K562 (cell line): ENCODE measurements at regions not wholly inside any gene's neighbourhood (a gene's known extent, or its start where the extent isn't known, plus 50 kb on each side); places are given as distances from the start of the nearest gene placed in this dataset.

Experiments
- ATAC-seq: fragments of 200-7000 bp; cut with Tn5 transposase; 3 replicates; pipeline ENCODE4 v1.9.1; 2020; ENCODE audit warnings: moderate library complexity
- BruUV-seq: library from RNA; stranded (reverse); fragments of 400-500 nt; replicated peaks from 2 replicates; lab custom pipeline; 2021; lab: Mats Ljungman, UMichigan
- CTCF ChIA-PET: fragments of 300-600 bp; formaldehyde crosslinking; extraction: SDS; loops from one replicate; lab custom pipeline; 2021; ENCODE audit warnings: low intra/inter-chr PET ratio; lab: Yijun Ruan, JAX
- POLR2A ChIA-PET: fragments of 300-600, 350-650 bp; sonication (Branson Sonifier 250); formaldehyde crosslinking; extraction: SDS; loops from one replicate; lab custom pipeline; 2021; ENCODE audit warnings: antibody characterized with exemption, inconsistent platforms; lab: Yijun Ruan, JAX
- DNase-seq, 4 experiments: peaks; one replicate each; pipeline versions ENCODE4 v3.0.0 to v3.0.0-alpha.2; 2011 to 2018; ENCODE audit warnings: low spot score in 3 of 4, mixed read lengths in 3 of 4; ENCODE audit errors: extremely low read depth in 1 of 4
- FAIRE-seq: peaks from 2 replicates; lab custom pipeline; 2011; peaks lifted over from hg19 to GRCh38; lab: Jason Lieb, UNC
- H2AFZ ChIP-seq: 2 replicates; pipeline ENCODE4 v1.6.0; 2011; ENCODE audit warnings: low read depth, low read length, control low read depth, inconsistent platforms
- H3K27ac ChIP-seq: fragments of 200-600 bp; 3 replicates; pipeline ENCODE4 v1.8.0; 2011; ENCODE audit warnings: low read depth, mild to moderate bottlenecking, control low read depth, inconsistent platforms, low read length, moderate library complexity, mixed read lengths; ENCODE audit errors: extremely low read depth
- H3K27me3 ChIP-seq, 2 experiments: fragments of 300-600 bp in 1 of 2; 2 replicates in 1 of 2; 3 replicates in 1 of 2; pipeline versions ENCODE4 v1.6.0 to v1.8.0; 2011; ENCODE audit warnings: inconsistent platforms in 2 of 2, low read length in 2 of 2, mild to moderate bottlenecking in 1 of 2, mixed read lengths in 1 of 2, moderate library complexity in 1 of 2; ENCODE audit not compliant: control insufficient read depth in 2 of 2, insufficient read depth in 2 of 2
- H3K36me3 ChIP-seq: fragments of 300-600 bp; 3 replicates; pipeline ENCODE4 v1.8.0; 2011; ENCODE audit warnings: mild to moderate bottlenecking, low read length, inconsistent platforms; ENCODE audit not compliant: control insufficient read depth, insufficient read depth
- H3K4me1 ChIP-seq, 2 experiments: fragments of 200-600 bp in 1 of 2; replicated peaks in 1 of 2; 2 replicates in 1 of 2; 3 replicates in 1 of 2; pipeline versions ENCODE4 v1.5.1 to v1.8.0; 2011; ENCODE audit warnings: inconsistent platforms in 2 of 2, low read length in 2 of 2, mild to moderate bottlenecking in 1 of 2, mixed read lengths in 1 of 2, moderate library complexity in 1 of 2; ENCODE audit not compliant: control insufficient read depth in 2 of 2, insufficient read depth in 2 of 2
- H3K4me2 ChIP-seq: 2 replicates; pipeline ENCODE4 v1.6.1; 2011; ENCODE audit warnings: low read length, control low read depth, inconsistent platforms, mixed read lengths; ENCODE audit not compliant: insufficient read depth
- H3K4me3 ChIP-seq: fragments of 200-600 bp; sonication (generic), shearing (Covaris generic); 2 replicates; pipeline ENCODE4 v1.5.1; 2016; ENCODE audit warnings: control low read depth, inconsistent platforms
- H3K79me2 ChIP-seq: fragments of 200-600 bp; 3 replicates; pipeline ENCODE4 v1.8.0; 2011; ENCODE audit warnings: low read length, inconsistent platforms; ENCODE audit not compliant: control insufficient read depth, insufficient read depth
- H3K9ac ChIP-seq, 2 experiments: 2 replicates each; pipeline versions ENCODE4 v1.6.0 to v1.6.1; 2011; ENCODE audit warnings: low read depth in 2 of 2, low read length in 2 of 2, control low read depth in 1 of 2, inconsistent platforms in 1 of 2, mild to moderate bottlenecking in 1 of 2, mixed read lengths in 1 of 2; ENCODE audit not compliant: insufficient read depth in 1 of 2
- H3K9me1 ChIP-seq: one replicate; pipeline ENCODE4 v1.6.0; 2011; ENCODE audit warnings: inconsistent platforms, mild to moderate bottlenecking, low read length, moderate library complexity; ENCODE audit not compliant: control insufficient read depth, insufficient read depth
- H3K9me3 ChIP-seq: replicated peaks from 2 replicates; pipeline ENCODE4 v1.5.1; 2011; ENCODE audit warnings: low read depth, low read length, inconsistent platforms; ENCODE audit not compliant: control insufficient read depth, insufficient read depth
- H4K20me1 ChIP-seq: replicated peaks from 2 replicates; pipeline ENCODE4 v1.6.1; 2011; ENCODE audit warnings: low read length, inconsistent platforms, mixed read lengths; ENCODE audit not compliant: control insufficient read depth, insufficient read depth
- CBFA2T3 ChIP-seq: fragments of 450-650 bp; IDR thresholded peaks from 2 replicates; pipeline ENCODE4 v1.6.1; 2017
- CHD4 ChIP-seq: fragments of 200-600 bp; sonication (generic); IDR thresholded peaks from 3 replicates; pipeline ENCODE4 v1.6.1; 2012; ENCODE audit warnings: low read depth, mild to moderate bottlenecking, mixed read lengths, low read length, inconsistent platforms; ENCODE audit not compliant: insufficient read depth, insufficient replicate concordance, poor library complexity, severe bottlenecking
- DDX20 ChIP-seq: fragments of 450-650 bp; IDR thresholded peaks from 2 replicates; pipeline ENCODE4 v1.6.1; 2016; ENCODE audit warnings: missing genetic modification characterization, low read depth, mild to moderate bottlenecking, missing compliant biosample characterization, moderate library complexity
- HCFC1 ChIP-seq: IDR thresholded peaks from 2 replicates; pipeline ENCODE4 v1.6.1; 2012; ENCODE audit warnings: low read depth, low read length, improper control_type of control experiment
- HDAC3 ChIP-seq: fragments of 450-650 bp; IDR thresholded peaks from 2 replicates; pipeline ENCODE4 v1.6.1; 2018; ENCODE audit warnings: borderline replicate concordance, mild to moderate bottlenecking, moderate library complexity; ENCODE audit not compliant: partially characterized antibody
- HOXB6 ChIP-seq: fragments of 250-450 bp; sonication (Bioruptor Pico); IDR thresholded peaks from 2 replicates; pipeline ENCODE4 v1.5.1; 2022; ENCODE audit warnings: mild to moderate bottlenecking, borderline replicate concordance
- KLF1 ChIP-seq: fragments of 450-650 bp; IDR thresholded peaks from 2 replicates; pipeline ENCODE4 v1.6.1; 2016; ENCODE audit warnings: missing genetic modification characterization, missing compliant biosample characterization
- MIER1 ChIP-seq: fragments of 450-650 bp; IDR thresholded peaks from 2 replicates; pipeline ENCODE4 v1.6.1; 2016; ENCODE audit warnings: antibody characterized with exemption, mild to moderate bottlenecking, low read depth
- SMAD2 ChIP-seq: fragments of 150-350 bp; IDR thresholded peaks from 2 replicates; pipeline ENCODE4 v1.6.1; 2014; ENCODE audit warnings: low read depth, mild to moderate bottlenecking, low read length
- TFAM ChIP-seq: fragments of 250-450 bp; sonication (Bioruptor Pico); conservative IDR thresholded peaks from 2 replicates; pipeline ENCODE4 v1.5.0; 2021; ENCODE audit warnings: mild to moderate bottlenecking, moderate library complexity
- ZBTB8A ChIP-seq: fragments of 450-650 bp; IDR thresholded peaks from 2 replicates; pipeline ENCODE4 v1.6.1; 2018; ENCODE audit warnings: mild to moderate bottlenecking, moderate library complexity; ENCODE audit not compliant: partially characterized antibody
- ZNF217 ChIP-seq: sonication (generic); formaldehyde crosslinking; IDR thresholded peaks from 2 replicates; pipeline ENCODE4 v1.8.0; 2022; ENCODE audit warnings: mild to moderate bottlenecking, missing genetic modification reagents
- ZNF444 ChIP-seq: fragments of 250-450 bp; sonication (Bioruptor Pico); IDR thresholded peaks from 2 replicates; pipeline ENCODE4 v1.4.0; 2020; ENCODE audit warnings: mild to moderate bottlenecking, moderate library complexity
- ZNF707 ChIP-seq: fragments of 250-450 bp; sonication (Bioruptor Pico); conservative IDR thresholded peaks from 2 replicates; pipeline ENCODE4 v1.8.0; 2022; ENCODE audit warnings: inconsistent platforms, mild to moderate bottlenecking, moderate library complexity
- WGBS: fragments of 100-300 bp; shearing (Covaris generic); methylation state at CpG from one replicate; pipeline ENCODE4 v1.1.6; 2016; ENCODE audit warnings: low coverage, mixed read lengths; ENCODE audit not compliant: insufficient coverage; ENCODE audit errors: missing lambda C conversion rate; 5-methylcytosine and 5-hydroxymethylcytosine counted together
- in situ Hi-C: fragments of 300-500 bp; cut with MboI; formaldehyde crosslinking; loops from 4 replicates; pipeline ENCODE4 v1.15.0; 2018; ENCODE audit warnings: inconsistent platforms, mixed read lengths
- intact Hi-C: fragments of 100-400 bp; cut with micrococcal nuclease; formaldehyde crosslinking; loops from 2 replicates; pipeline ENCODE4 v1.14.2; 2022
- TF ChIP-seq, protein P1 (sequence below): fragments of 450-650 bp; IDR thresholded peaks from 2 replicates; pipeline ENCODE4 v1.7.1; 2018; ENCODE audit warnings: mild to moderate bottlenecking, low read depth; ENCODE audit not compliant: partially characterized antibody

DNA sequence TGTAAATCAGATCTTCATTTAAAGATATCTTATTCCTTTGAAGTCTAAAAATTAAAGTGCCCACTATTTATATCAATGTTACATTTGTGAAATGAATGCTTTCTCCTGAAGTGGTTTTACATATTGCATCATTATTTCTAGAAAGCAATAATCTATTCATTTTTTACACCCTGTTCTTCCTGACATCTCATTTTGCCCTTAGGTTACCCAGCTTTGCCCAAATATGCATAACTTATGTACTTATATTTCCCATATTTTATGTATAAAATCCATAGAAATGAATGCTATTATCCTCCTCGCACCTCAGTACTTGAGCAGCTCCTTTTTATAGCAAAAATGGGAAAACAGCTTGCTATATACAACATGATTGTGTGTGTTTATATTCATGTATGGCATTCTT is 396.5 kb upstream of the DSEL start:
- no peak for ATAC-seq
- DNase-seq, result no peak
- in situ Hi-C loops, result no loop called here
- BruUV-seq, result no TSS peak
- no peaks in the 10 kb centered on the region for H3K9me3 ChIP-seq
- CTCF ChIA-PET, result no interaction called here
- WGBS, result 0% methylated on average over 1 of the region's 1 CpG
- POLR2A ChIA-PET, result no interaction called here
- intact Hi-C loops, result no loop called here
- H3K36me3 ChIP-seq, result no peaks in the 10 kb centered on the region
- no peak for FAIRE-seq
- H3K9me1 ChIP-seq, result no peaks in the 10 kb centered on the region
- no peak overlapping the region for H3K4me3 ChIP-seq
- H4K20me1 ChIP-seq, result no peaks in the 10 kb centered on the region
- H3K4me1 ChIP-seq, result no peaks in the 10 kb centered on the region
- no peak overlapping the region for H3K9ac ChIP-seq
- H2AFZ ChIP-seq, result no peak overlapping the region
- TF ChIP-seq CBFA2T3, result no peak
- no peak for TF ChIP-seq DDX20 (tag)
- TF ChIP-seq HCFC1, result no peak
- no peak for TF ChIP-seq MIER1
- TF ChIP-seq CHD4, result no peak
- TF ChIP-seq ZBTB8A, result no peak
- TF ChIP-seq ZNF217 (CRISPR knock-in tag), result no peak
- no peak for TF ChIP-seq HOXB6 (CRISPR knock-in tag)
- no peak for TF ChIP-seq ZNF444
- no peak for TF ChIP-seq SMAD2
- TF ChIP-seq HDAC3, result no peak
- TF ChIP-seq, protein P1, sequence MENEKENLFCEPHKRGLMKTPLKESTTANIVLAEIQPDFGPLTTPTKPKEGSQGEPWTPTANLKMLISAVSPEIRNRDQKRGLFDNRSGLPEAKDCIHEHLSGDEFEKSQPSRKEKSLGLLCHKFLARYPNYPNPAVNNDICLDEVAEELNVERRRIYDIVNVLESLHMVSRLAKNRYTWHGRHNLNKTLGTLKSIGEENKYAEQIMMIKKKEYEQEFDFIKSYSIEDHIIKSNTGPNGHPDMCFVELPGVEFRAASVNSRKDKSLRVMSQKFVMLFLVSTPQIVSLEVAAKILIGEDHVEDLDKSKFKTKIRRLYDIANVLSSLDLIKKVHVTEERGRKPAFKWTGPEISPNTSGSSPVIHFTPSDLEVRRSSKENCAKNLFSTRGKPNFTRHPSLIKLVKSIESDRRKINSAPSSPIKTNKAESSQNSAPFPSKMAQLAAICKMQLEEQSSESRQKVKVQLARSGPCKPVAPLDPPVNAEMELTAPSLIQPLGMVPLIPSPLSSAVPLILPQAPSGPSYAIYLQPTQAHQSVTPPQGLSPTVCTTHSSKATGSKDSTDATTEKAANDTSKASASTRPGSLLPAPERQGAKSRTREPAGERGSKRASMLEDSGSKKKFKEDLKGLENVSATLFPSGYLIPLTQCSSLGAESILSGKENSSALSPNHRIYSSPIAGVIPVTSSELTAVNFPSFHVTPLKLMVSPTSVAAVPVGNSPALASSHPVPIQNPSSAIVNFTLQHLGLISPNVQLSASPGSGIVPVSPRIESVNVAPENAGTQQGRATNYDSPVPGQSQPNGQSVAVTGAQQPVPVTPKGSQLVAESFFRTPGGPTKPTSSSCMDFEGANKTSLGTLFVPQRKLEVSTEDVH, result no peak
- TF ChIP-seq ZNF707 (CRISPR knock-in tag), result no peak
- TF ChIP-seq KLF1 (tag), result no peak
- no peak for TF ChIP-seq TFAM (CRISPR knock-in tag)
- TF ChIP-seq, all 486 proteins: peak for 0
- Histone ChIP-seq H3K27me3 (no peaks in the 10 kb centered on the region), H3K4me2 (no peak overlapping the region), H3K27ac (no peak overlapping the region), H3K79me2 (no peaks in the 10 kb centered on the region)
